A673 (cell line): ENCODE measurements at regions not wholly inside any gene's neighbourhood (a gene's known extent, or its start where the extent isn't known, plus 50 kb on each side); places are given as distances from the start of the nearest gene placed in this dataset.

Experiments
- BruUV-seq: library from RNA; stranded (reverse); fragments of 400-500 nt; replicated peaks from 2 replicates; lab custom pipeline; 2021; lab: Mats Ljungman, UMichigan
- CTCF ChIA-PET: fragments of 300-600 bp; sonication (Branson Sonifier 250); formaldehyde crosslinking; loops from one replicate; lab custom pipeline; 2022; ENCODE audit warnings: antibody characterized with exemption; lab: Charles Lee
- POLR2A ChIA-PET: fragments of 300-600 bp; sonication (Branson Sonifier 250); formaldehyde crosslinking; loops from one replicate; lab custom pipeline; 2022; ENCODE audit warnings: antibody characterized with exemption; ENCODE audit not compliant: low non-redundant PET; lab: Charles Lee
- DNase-seq: peaks from one replicate; pipeline ENCODE4 v3.0.0-alpha.2; 2015; ENCODE audit warnings: low spot score
- H3K27ac ChIP-seq: fragments of 200-600 bp; sonication (generic); 2 replicates; pipeline ENCODE4 v1.5.1; 2016; ENCODE audit warnings: mixed run types, low read depth, mild to moderate bottlenecking, mixed read lengths, antibody characterized with exemption, low read length; ENCODE audit not compliant: poor library complexity, severe bottlenecking
- H3K27me3 ChIP-seq: fragments of 200-600 bp; sonication (generic); replicated peaks from 2 replicates; pipeline ENCODE4 v1.6.1; 2017; ENCODE audit warnings: mixed run types, low read depth, mild to moderate bottlenecking, mixed read lengths, antibody characterized with exemption, low read length; ENCODE audit not compliant: insufficient read depth, poor library complexity
- H3K36me3 ChIP-seq: fragments of 200-600 bp; sonication (generic); 2 replicates; pipeline ENCODE4 v1.6.1; 2016; ENCODE audit warnings: mixed run types, mild to moderate bottlenecking, mixed read lengths, antibody characterized with exemption, low read length; ENCODE audit not compliant: insufficient read depth, poor library complexity, severe bottlenecking
- H3K4me1 ChIP-seq: fragments of 200-600 bp; sonication (generic); 2 replicates; pipeline ENCODE4 v1.6.1; 2017; ENCODE audit warnings: mixed run types, mild to moderate bottlenecking, mixed read lengths, antibody characterized with exemption, low read length; ENCODE audit not compliant: insufficient read depth, poor library complexity, severe bottlenecking
- H3K4me3 ChIP-seq: fragments of 200-600 bp; sonication (generic); 2 replicates; pipeline ENCODE4 v1.5.1; 2016; ENCODE audit warnings: low read depth, mixed run types, mild to moderate bottlenecking, mixed read lengths, low read length; ENCODE audit not compliant: poor library complexity, severe bottlenecking
- H3K9me3 ChIP-seq: fragments of 200-600 bp; sonication (generic); 2 replicates; pipeline ENCODE4 v1.6.1; 2016; ENCODE audit warnings: mixed run types, low read depth, mild to moderate bottlenecking, mixed read lengths, antibody characterized with exemption, low read length; ENCODE audit not compliant: poor library complexity, severe bottlenecking
- EZH2 ChIP-seq: fragments of 200-600 bp; sonication (generic); IDR thresholded peaks from 2 replicates; pipeline ENCODE4 v1.6.1; 2017; ENCODE audit warnings: borderline replicate concordance, low read depth, mild to moderate bottlenecking, mixed read lengths, antibody characterized with exemption, low read length; ENCODE audit not compliant: poor library complexity, severe bottlenecking
- intact Hi-C: fragments of 100-400 bp; cut with micrococcal nuclease; formaldehyde crosslinking; loops from one replicate; pipeline ENCODE4 v1.10.0; 2022; ENCODE audit not compliant: unreplicated experiment
- TF ChIP-seq, protein P1 (sequence below): fragments of 300-800, 200-600 bp; sonication (generic); conservative IDR thresholded peaks from 2 replicates; pipeline ENCODE4 v1.5.1; 2017; ENCODE audit warnings: low read depth, mild to moderate bottlenecking, antibody characterized with exemption, low read length, moderate library complexity, mixed read lengths

DNA sequence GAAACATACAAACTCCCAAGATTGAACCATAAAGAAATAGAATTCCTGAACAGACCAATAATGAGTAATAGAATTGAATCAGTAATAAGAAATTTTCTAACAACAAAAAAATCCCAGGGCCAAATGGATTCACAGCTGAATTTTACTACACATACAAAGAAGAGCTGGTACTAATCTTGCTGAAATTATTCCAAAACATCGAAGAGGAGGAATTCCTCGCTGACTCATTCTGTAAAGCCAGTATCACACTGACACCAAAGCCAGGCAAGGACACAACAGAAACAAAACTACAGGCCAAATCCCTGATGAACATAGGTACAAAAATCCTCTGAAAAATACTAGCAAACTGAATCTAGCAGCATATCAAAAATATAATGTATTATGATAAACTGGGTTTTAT is 367.8 kb upstream of the CLEC14A start:
- ChIA-PET CTCF (no interaction called here), POLR2A (no interaction called here)
- H3K36me3 ChIP-seq: no peaks in the 10 kb centered on the region
- H3K27me3 ChIP-seq: no peaks in the 10 kb centered on the region
- DNase-seq: no peak
- intact Hi-C loops: no loop called here
- TF ChIP-seq EZH2: no peak
- TF ChIP-seq, protein P1, sequence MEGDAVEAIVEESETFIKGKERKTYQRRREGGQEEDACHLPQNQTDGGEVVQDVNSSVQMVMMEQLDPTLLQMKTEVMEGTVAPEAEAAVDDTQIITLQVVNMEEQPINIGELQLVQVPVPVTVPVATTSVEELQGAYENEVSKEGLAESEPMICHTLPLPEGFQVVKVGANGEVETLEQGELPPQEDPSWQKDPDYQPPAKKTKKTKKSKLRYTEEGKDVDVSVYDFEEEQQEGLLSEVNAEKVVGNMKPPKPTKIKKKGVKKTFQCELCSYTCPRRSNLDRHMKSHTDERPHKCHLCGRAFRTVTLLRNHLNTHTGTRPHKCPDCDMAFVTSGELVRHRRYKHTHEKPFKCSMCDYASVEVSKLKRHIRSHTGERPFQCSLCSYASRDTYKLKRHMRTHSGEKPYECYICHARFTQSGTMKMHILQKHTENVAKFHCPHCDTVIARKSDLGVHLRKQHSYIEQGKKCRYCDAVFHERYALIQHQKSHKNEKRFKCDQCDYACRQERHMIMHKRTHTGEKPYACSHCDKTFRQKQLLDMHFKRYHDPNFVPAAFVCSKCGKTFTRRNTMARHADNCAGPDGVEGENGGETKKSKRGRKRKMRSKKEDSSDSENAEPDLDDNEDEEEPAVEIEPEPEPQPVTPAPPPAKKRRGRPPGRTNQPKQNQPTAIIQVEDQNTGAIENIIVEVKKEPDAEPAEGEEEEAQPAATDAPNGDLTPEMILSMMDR: no peak
- H3K4me3 ChIP-seq: no peak overlapping the region
- BruUV-seq: no TSS peak
- H3K4me1 ChIP-seq: no peaks in the 10 kb centered on the region
- no peak overlapping the region for H3K27ac ChIP-seq
- H3K9me3 ChIP-seq: no peaks in the 10 kb centered on the region

DNA sequence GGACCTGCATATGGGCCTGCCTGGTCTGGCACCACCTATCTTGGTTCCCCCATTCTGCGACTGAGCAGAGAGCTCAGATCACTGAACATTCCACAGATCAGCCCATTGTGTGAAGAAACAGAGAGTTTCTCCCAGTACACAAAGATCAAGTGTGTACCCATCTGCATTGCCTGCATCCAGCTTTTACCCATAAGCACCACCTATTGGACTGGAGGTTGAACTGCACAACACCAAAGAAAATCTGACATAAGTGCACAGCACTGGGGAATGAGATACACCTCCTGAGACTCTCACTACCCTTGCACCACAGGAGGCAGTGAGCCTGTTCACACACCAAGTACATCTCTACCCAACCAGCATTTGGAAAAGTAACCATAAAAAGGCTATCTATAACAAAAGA is 362.6 kb upstream of the CLEC14A start:
- H3K27ac ChIP-seq: no peak overlapping the region
- intact Hi-C loops: no loop called here
- POLR2A ChIA-PET: no interaction called here

DNA sequence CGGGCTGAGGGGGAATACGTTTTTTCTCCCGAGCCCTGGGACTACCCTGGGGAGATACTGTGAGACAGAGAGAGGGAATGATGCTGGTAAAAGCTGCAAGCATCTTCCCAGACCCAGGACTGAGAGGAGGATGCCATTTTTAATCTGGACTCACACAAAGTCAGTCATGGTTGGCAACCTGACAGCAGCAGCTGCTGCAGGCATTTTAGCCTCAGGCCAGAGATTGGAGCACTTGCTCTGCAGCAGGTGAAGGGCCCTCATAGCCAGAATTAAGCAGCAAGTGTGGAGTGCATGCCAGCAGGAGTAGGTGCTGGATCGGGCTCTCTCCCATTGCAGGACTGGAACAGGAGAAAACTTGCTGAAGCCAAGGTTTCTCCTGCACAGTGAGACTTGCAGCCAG is 361.1 kb upstream of the CLEC14A start:
- CTCF ChIA-PET: no interaction called here

More for the DNA sequence above, 362.6 kb upstream of the CLEC14A start:
- Histone ChIP-seq H3K9me3 (no peaks in the 10 kb centered on the region), H3K4me3 (no peak overlapping the region), H3K36me3 (no peaks in the 10 kb centered on the region), H3K4me1 (no peaks in the 10 kb centered on the region), H3K27me3 (no peaks in the 10 kb centered on the region)
- TF ChIP-seq, protein P1: peak; percentile 35
- TF ChIP-seq EZH2: no peak
- BruUV-seq: no TSS peak
- DNase-seq: peak; percentile 14
- CTCF ChIA-PET: no interaction called here

More for the DNA sequence above, 361.1 kb upstream of the CLEC14A start:
- TF ChIP-seq, protein P1: no peak
- no peak for TF ChIP-seq EZH2
- POLR2A ChIA-PET: no interaction called here
- intact Hi-C loops: no loop called here
- Histone ChIP-seq H3K9me3 (no peaks in the 10 kb centered on the region), H3K27me3 (no peaks in the 10 kb centered on the region), H3K27ac (no peak overlapping the region), H3K36me3 (no peaks in the 10 kb centered on the region), H3K4me1 (no peaks in the 10 kb centered on the region), H3K4me3 (no peak overlapping the region)
- DNase-seq: no peak
- no TSS peak for BruUV-seq
